ENCODE measurements at regions not wholly inside any gene's neighbourhood (a gene's known extent, or its start where the extent isn't known, plus 50 kb on each side); places are given as distances from the start of the nearest gene placed in this dataset.

- 83 to 89% methylated on average over 1 of the region's 1 CpG for WGBS, 2 donors (ENCODE audit: low coverage in 1 of 2)
- Histone ChIP-seq H3K36me3 (no peaks in the 10 kb centered on the region), H3K27me3 (no peaks in the 10 kb centered on the region), H3K27ac (no peak overlapping the region), H3K4me3 (no peak overlapping the region), H3K9me3 (no peaks in the 10 kb centered on the region), H3K4me1 (no peaks in the 10 kb centered on the region)
- ATAC-seq = no peak
- TF ChIP-seq CTCF (IDR thresholded peaks at IDR 0.05) = no peak
- no peak for TF ChIP-seq EP300 (IDR thresholded peaks at IDR 0.05)
- TF ChIP-seq POLR2AphosphoS5 (IDR thresholded peaks at IDR 0.05) = no peak
- TF ChIP-seq POLR2A (IDR thresholded peaks at IDR 0.05) = no peak
Observed at GRCh38 chr2:156057647-156058046, 274.9 kb downstream of the NR4A2 start.

- 51 to 77% methylated on average over 2 of the region's 2 CpGs for WGBS, 2 donors (ENCODE audit: low coverage in 1 of 2)
- Histone ChIP-seq H3K4me3 (no peak overlapping the region), H3K27me3 (no peaks in the 10 kb centered on the region), H3K4me1 (no peaks in the 10 kb centered on the region), H3K36me3 (no peaks in the 10 kb centered on the region), H3K9me3 (no peaks in the 10 kb centered on the region), H3K27ac (no peak overlapping the region)
- TF ChIP-seq POLR2A (IDR thresholded peaks at IDR 0.05) (no peak), EP300 (IDR thresholded peaks at IDR 0.05) (no peak), POLR2AphosphoS5 (IDR thresholded peaks at IDR 0.05) (no peak), CTCF (IDR thresholded peaks at IDR 0.05) (no peak)
- no peak for ATAC-seq
Observed at GRCh38 chr2:156054983-156055382, 277.5 kb downstream of the NR4A2 start.

- H3K27ac ChIP-seq = no peak overlapping the region
- no peak for TF ChIP-seq POLR2AphosphoS5 (IDR thresholded peaks at IDR 0.05)
- no peaks in the 10 kb centered on the region for H3K36me3 ChIP-seq
- H3K4me3 ChIP-seq = no peak overlapping the region
- no peaks in the 10 kb centered on the region for H3K4me1 ChIP-seq
- ATAC-seq = no peak
- peaks cover 0 to 11% (median 0%) of the 10 kb centered on the region in 3 donors for H3K9me3 ChIP-seq
- 84 to 85% methylated on average over 2 of the region's 2 CpGs for whole genome bisulfite sequencing, 2 donors (ENCODE audit: low coverage in 1 of 2)
- no peaks in the 10 kb centered on the region for H3K27me3 ChIP-seq
Observed at GRCh38 chr2:156046900-156047299, 285.6 kb downstream of the NR4A2 start.

- Histone ChIP-seq H3K36me3 (no peaks in the 10 kb centered on the region), H3K9me3 (peaks cover 0 to 11% (median 0%) of the 10 kb centered on the region in 3 donors), H3K27me3 (no peaks in the 10 kb centered on the region), H3K27ac (no peak overlapping the region), H3K4me3 (no peak overlapping the region), H3K4me1 (no peaks in the 10 kb centered on the region)
- no peak for ATAC-seq
- no peak for TF ChIP-seq EP300 (IDR thresholded peaks at IDR 0.05)
- no peak for TF ChIP-seq POLR2AphosphoS5 (IDR thresholded peaks at IDR 0.05)
- no peak for TF ChIP-seq POLR2A (IDR thresholded peaks at IDR 0.05)
- no peak for TF ChIP-seq CTCF (IDR thresholded peaks at IDR 0.05)
Observed at GRCh38 chr2:156042895-156043294, 289.6 kb downstream of the NR4A2 start.

GRCh38 chr2:156038021-156038420 lies 294.5 kb downstream of the NR4A2 start:
- no peak overlapping the region for H3K4me3 ChIP-seq
- WGBS, 2 donors (ENCODE audit: low coverage in 1 of 2) = no CpG with 5 or more reads among the region's 1 CpG
- ATAC-seq = no peak
- no peaks in the 10 kb centered on the region for H3K36me3 ChIP-seq
- no peak overlapping the region for H3K27ac ChIP-seq
- H3K9me3 ChIP-seq = peaks cover 0 to 5% (median 0%) of the 10 kb centered on the region in 3 donors
- H3K27me3 ChIP-seq = no peaks in the 10 kb centered on the region
- TF ChIP-seq POLR2A (IDR thresholded peaks at IDR 0.05) (no peak), EP300 (IDR thresholded peaks at IDR 0.05) (no peak), POLR2AphosphoS5 (IDR thresholded peaks at IDR 0.05) (no peak), CTCF (IDR thresholded peaks at IDR 0.05) (no peak)
- H3K4me1 ChIP-seq = no peaks in the 10 kb centered on the region

Measured in gastroesophageal sphincter (tissue), 4 donors.